NT2/D1 (cell line): ENCODE measurements at regions not wholly inside any gene's neighbourhood (a gene's known extent, or its start where the extent isn't known, plus 50 kb on each side); places are given as distances from the start of the nearest gene placed in this dataset.

Experiments used
- DNase-seq: peaks from one replicate; pipeline ENCODE4 v3.0.0-alpha.2; 2011; ENCODE audit warnings: low read depth, low spot score
- H3K27me3 ChIP-seq: 2 replicates; pipeline ENCODE4 v1.6.0; 2011; ENCODE audit warnings: mild to moderate bottlenecking; ENCODE audit not compliant: insufficient read length, insufficient read depth
- H3K36me3 ChIP-seq: 2 replicates; pipeline ENCODE4 v1.6.1; 2011; ENCODE audit warnings: mild to moderate bottlenecking, low read length, mixed read lengths; ENCODE audit not compliant: insufficient read depth, insufficient read length
- H3K4me1 ChIP-seq: 2 replicates; pipeline ENCODE4 v1.5.1; 2011; ENCODE audit not compliant: insufficient read depth, insufficient read length
- H3K4me3 ChIP-seq: 2 replicates; pipeline ENCODE4 v1.5.1; 2011; ENCODE audit warnings: low read depth; ENCODE audit not compliant: insufficient read length
- H3K9ac ChIP-seq: 2 replicates; pipeline ENCODE4 v1.6.0; 2011; ENCODE audit warnings: low read depth; ENCODE audit not compliant: insufficient read length
- H3K9me3 ChIP-seq: 2 replicates; pipeline ENCODE4 v1.5.1; 2011; ENCODE audit warnings: mild to moderate bottlenecking, low read length; ENCODE audit not compliant: insufficient read depth
- SUZ12 ChIP-seq: IDR thresholded peaks from 2 replicates; pipeline ENCODE4 v1.6.1; 2011; ENCODE audit not compliant: insufficient read length, insufficient read depth; ENCODE audit errors: extremely low read depth
- YY1 ChIP-seq: IDR thresholded peaks from 2 replicates; pipeline ENCODE4 v1.6.1; 2011; ENCODE audit not compliant: insufficient read length, insufficient read depth
- ZNF274 ChIP-seq: IDR thresholded peaks from 2 replicates; pipeline ENCODE4 v1.6.1; 2011; ENCODE audit warnings: mild to moderate bottlenecking, low read depth, low read length

- no peak for TF ChIP-seq ZNF274
- no peak for TF ChIP-seq YY1
- no peak for TF ChIP-seq SUZ12
- H3K9me3 ChIP-seq: no peaks in the 10 kb centered on the region
- DNase-seq: peak; percentile 79
- peak overlapping the region; percentile 22 for H3K4me3 ChIP-seq
- H3K9ac ChIP-seq: peak overlapping the region; percentile 67
- H3K27me3 ChIP-seq: no peaks in the 10 kb centered on the region
- no peaks in the 10 kb centered on the region for H3K36me3 ChIP-seq
- H3K4me1 ChIP-seq: peaks cover 5% of the 10 kb centered on the region
These were observed 90.6 kb downstream of the ZNF621 start for GRCh38 chr3:40615110-40615915.

- no peak for DNase-seq
- H3K27me3 ChIP-seq: no peaks in the 10 kb centered on the region
- peak overlapping the region; percentile 22 for H3K4me3 ChIP-seq
- no peaks in the 10 kb centered on the region for H3K36me3 ChIP-seq
- TF ChIP-seq SUZ12: no peak
- no peak for TF ChIP-seq ZNF274
- H3K4me1 ChIP-seq: peaks cover 5% of the 10 kb centered on the region
- no peaks in the 10 kb centered on the region for H3K9me3 ChIP-seq
- peak overlapping the region; percentile 67 for H3K9ac ChIP-seq
These were observed 91.4 kb downstream of the ZNF621 start for GRCh38 chr3:40615918-40616819.

GRCh38 chr3:40617084-40617483 is 92.3 kb downstream of the ZNF621 start:
- H3K9ac ChIP-seq: no peak overlapping the region
- no peaks in the 10 kb centered on the region for H3K36me3 ChIP-seq
- no peak for TF ChIP-seq ZNF274
- TF ChIP-seq SUZ12: no peak
- no peak for TF ChIP-seq YY1
- peaks cover 5% of the 10 kb centered on the region for H3K4me1 ChIP-seq
- DNase-seq: no peak
- no peaks in the 10 kb centered on the region for H3K27me3 ChIP-seq
- no peak overlapping the region for H3K4me3 ChIP-seq
- no peaks in the 10 kb centered on the region for H3K9me3 ChIP-seq

GRCh38 chr3:40618158-40618557 is 93.4 kb downstream of the ZNF621 start:
- no peaks in the 10 kb centered on the region for H3K9me3 ChIP-seq
- H3K4me3 ChIP-seq: no peak overlapping the region
- TF ChIP-seq SUZ12: no peak
- no peak for TF ChIP-seq ZNF274
- TF ChIP-seq YY1: no peak
- H3K27me3 ChIP-seq: no peaks in the 10 kb centered on the region
- DNase-seq: no peak
- no peak overlapping the region for H3K9ac ChIP-seq
- peaks cover 5% of the 10 kb centered on the region for H3K4me1 ChIP-seq
- no peaks in the 10 kb centered on the region for H3K36me3 ChIP-seq

- Histone ChIP-seq H3K36me3 (no peaks in the 10 kb centered on the region), H3K9me3 (peaks cover 9% of the 10 kb centered on the region; the same call in 1 of the 2 replicates), H3K27me3 (no peaks in the 10 kb centered on the region), H3K4me1 (peaks cover 5% of the 10 kb centered on the region), H3K4me3 (no peak overlapping the region), H3K9ac (no peak overlapping the region)
- TF ChIP-seq SUZ12 (no peak), ZNF274 (no peak), YY1 (no peak)
- no peak for DNase-seq
These were observed 95.4 kb downstream of the ZNF621 start for GRCh38 chr3:40620151-40620550.

- no peak overlapping the region for H3K4me3 ChIP-seq
- no peak overlapping the region for H3K9ac ChIP-seq
- DNase-seq: no peak
- TF ChIP-seq YY1: no peak
- no peak for TF ChIP-seq SUZ12
- no peak for TF ChIP-seq ZNF274
- no peaks in the 10 kb centered on the region for H3K4me1 ChIP-seq
- peaks cover 9% of the 10 kb centered on the region; the same call in 1 of the 2 replicates for H3K9me3 ChIP-seq
- H3K36me3 ChIP-seq: no peaks in the 10 kb centered on the region
- H3K27me3 ChIP-seq: no peaks in the 10 kb centered on the region
These were observed 96.5 kb downstream of the ZNF621 start for GRCh38 chr3:40621252-40621651.

- no peak for TF ChIP-seq ZNF274
- no peak for TF ChIP-seq YY1
- no peak for TF ChIP-seq SUZ12
- H3K4me1 ChIP-seq: no peaks in the 10 kb centered on the region
- H3K27me3 ChIP-seq: no peaks in the 10 kb centered on the region
- H3K9ac ChIP-seq: no peak overlapping the region
- peaks cover 19% of the 10 kb centered on the region; the same call in 1 of the 2 replicates for H3K9me3 ChIP-seq
- H3K36me3 ChIP-seq: no peaks in the 10 kb centered on the region
- H3K4me3 ChIP-seq: no peak overlapping the region
- no peak for DNase-seq
These were observed 98.8 kb downstream of the ZNF621 start for GRCh38 chr3:40623567-40623966.
